ENCODE measurements at regions not wholly inside any gene's neighbourhood (a gene's known extent, or its start where the extent isn't known, plus 50 kb on each side); places are given as distances from the start of the nearest gene placed in this dataset.
"Not testable (repeated sequence)": the region's sequence is repeated elsewhere in the genome, so short reads cannot be mapped to it uniquely, and the experiment has no call there.

DNA sequence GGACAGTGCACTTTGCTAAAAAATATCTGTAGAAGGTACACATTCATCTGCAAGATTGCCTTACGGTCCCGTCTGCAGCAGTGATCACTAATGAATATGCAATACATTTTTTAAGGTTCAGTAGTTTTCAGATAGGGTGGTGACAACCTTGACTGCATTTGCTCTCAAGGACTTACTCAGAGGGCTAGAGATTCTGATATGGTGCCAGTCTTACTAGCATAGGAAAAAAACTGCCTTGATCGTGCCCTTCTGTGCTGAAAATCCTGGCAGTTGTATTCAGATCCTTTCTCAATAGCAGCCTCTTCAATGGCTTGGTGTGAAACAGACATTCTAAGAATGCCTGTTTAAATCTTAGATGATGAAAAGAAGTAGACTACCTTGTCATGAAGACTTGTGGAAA is 411.9 kb upstream of the CCDC54 start:
- no peak for DNase-seq (ENCODE audit: low read depth, low spot score)

DNA sequence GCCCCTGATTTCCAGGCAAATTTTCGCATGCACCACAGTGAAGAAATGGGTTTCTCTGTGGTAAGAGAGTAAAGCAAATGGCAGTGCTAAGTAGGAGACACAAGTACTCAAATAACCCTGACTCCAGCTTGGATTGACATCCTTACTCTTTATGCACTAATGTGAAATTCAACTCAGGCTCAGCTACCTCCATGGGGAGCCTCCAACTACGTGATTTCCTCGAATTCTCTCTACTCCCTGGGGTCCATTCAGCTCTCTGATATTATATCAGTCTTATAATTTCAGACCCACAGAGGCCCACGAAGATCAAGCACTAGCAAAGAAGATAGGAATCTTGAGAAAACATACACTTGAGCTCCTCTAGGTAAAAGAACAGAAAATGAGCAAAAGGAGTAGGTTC is 407.6 kb upstream of the CCDC54 start:
- DNase-seq (ENCODE audit: low read depth, low spot score) = no peak

GRCh38 chr3:106981392-106981791 is 395.8 kb upstream of the CCDC54 start:
- no peak for DNase-seq (ENCODE audit: low read depth, low spot score)

- DNase-seq (ENCODE audit: low read depth, low spot score) = no peak
These were observed 391.5 kb upstream of the CCDC54 start for GRCh38 chr3:106985721-106986120.

DNA sequence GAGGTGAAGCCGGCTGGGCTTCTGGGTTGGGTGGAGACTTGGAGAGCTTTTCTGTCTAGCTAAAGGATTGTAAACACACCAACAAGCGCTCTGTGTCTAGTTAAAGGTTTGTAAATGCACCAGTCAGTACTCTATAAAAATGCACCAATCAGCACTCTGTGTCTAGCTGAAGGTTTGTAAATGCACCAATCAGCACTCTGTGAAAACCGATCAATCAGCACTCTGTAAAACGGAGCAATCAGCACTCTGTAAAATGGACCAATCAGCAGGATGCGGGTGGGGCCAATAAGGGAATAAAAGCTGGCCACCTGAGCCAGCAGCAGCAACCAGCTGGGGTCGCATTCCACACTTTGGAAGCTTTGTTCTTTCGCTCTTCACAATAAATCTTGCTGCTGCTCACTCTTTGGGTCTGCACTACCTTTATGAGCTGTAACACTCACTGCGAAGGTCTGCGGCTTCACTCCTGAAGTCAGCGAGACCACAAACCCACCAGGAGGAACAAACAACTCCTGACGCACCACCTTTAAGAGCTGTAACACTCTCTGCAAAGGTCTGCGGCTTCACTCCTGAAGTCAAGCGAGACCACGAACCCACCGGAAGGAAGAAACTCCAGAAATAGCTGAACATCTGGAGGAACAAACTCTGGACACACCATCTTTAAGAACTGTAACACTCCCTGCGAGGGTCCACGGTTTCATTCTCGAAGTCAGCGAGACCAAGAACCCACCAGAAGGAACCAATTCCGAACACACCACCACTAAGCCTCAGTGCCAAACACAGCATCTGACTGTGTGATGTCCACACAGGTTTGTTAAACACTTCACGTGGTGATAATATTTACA is 378.2 kb upstream of the CCDC54 start:
- not testable (repeated sequence) for DNase-seq (ENCODE audit: low read depth, low spot score)

GRCh38 chr3:107001635-107002034 is 375.6 kb upstream of the CCDC54 start:
- no peak for DNase-seq (ENCODE audit: low read depth, low spot score)

GRCh38 chr3:107005352-107005751 is 371.9 kb upstream of the CCDC54 start:
- not testable (repeated sequence) for DNase-seq (ENCODE audit: low read depth, low spot score)

DNA sequence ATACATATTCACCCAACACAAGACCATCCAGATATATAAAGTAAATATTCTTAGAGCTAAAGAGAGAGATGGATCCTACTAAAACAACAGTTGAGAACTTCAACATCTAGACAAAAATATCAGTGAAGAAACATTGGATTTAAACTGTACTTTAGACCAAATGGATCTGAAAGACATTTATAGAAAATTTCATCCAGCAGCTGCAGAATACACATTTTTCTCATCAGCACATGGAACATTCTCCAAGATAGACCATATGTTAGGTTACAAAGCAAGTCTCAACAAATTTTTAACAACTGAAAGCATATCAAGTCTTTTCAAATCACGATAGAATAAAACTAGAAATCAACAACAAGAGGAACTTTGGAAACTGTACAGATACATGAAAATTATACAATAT is 369.0 kb upstream of the CCDC54 start:
- no peak for DNase-seq (ENCODE audit: low read depth, low spot score)

GRCh38 chr3:107013641-107014040 is 363.6 kb upstream of the CCDC54 start:
- DNase-seq (ENCODE audit: low read depth, low spot score) = no peak

DNA sequence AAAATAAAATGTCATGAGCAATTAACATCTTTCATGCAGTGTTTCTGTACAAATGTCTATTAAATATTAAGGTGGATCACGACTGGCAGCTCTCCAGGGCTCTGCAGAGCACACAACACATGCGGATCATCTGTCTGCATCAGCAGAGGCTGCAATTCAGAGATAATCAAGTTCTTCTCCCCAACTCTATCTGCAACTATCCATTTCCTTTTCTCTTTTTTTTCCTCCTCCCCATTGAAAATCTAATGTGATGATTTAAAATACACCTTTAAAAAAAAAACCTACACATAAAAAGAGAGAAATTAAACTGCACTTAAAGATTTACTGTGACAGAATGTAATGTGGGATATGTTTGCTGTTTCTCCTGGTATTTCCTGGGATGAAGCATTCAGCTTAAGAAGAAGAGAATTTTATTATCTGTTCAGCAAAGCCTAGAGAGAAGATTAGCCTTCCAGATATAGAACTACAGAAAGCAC is 352.6 kb upstream of the CCDC54 start:
- no peak for DNase-seq (ENCODE audit: low read depth, low spot score)

GRCh38 chr3:107025961-107026360 is 351.3 kb upstream of the CCDC54 start:
- no peak for DNase-seq (ENCODE audit: low read depth, low spot score)

DNA sequence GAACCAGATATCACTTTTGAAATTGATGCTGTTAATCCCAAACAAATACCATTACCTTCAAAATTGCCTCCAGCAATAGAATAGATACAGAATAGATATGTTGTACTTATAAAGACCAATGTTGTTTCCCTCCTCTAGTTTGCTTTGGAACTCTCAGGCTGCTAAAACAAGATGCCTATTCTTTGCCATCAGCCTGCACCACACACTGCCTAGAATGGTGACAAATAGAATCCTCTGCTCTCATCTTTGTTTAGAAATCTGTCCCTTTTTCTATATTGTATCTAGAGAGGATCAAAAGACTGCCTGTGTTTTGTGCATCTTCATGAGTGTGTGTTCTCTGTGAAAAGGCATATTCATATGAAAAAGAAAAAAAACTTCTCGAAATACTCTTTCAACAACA is 349.2 kb upstream of the CCDC54 start:
- DNase-seq (ENCODE audit: low read depth, low spot score) = no peak

GRCh38 chr3:107028626-107029025 is 348.6 kb upstream of the CCDC54 start:
- DNase-seq (ENCODE audit: low read depth, low spot score) = no peak

GRCh38 chr3:107032111-107032510 is 345.1 kb upstream of the CCDC54 start:
- DNase-seq (ENCODE audit: low read depth, low spot score) = no peak

- DNase-seq (ENCODE audit: low read depth, low spot score) = no peak
These were observed 343.1 kb upstream of the CCDC54 start for GRCh38 chr3:107034142-107034541.

GRCh38 chr3:107035176-107035575 is 342.1 kb upstream of the CCDC54 start:
- DNase-seq (ENCODE audit: low read depth, low spot score) = no peak

DNA sequence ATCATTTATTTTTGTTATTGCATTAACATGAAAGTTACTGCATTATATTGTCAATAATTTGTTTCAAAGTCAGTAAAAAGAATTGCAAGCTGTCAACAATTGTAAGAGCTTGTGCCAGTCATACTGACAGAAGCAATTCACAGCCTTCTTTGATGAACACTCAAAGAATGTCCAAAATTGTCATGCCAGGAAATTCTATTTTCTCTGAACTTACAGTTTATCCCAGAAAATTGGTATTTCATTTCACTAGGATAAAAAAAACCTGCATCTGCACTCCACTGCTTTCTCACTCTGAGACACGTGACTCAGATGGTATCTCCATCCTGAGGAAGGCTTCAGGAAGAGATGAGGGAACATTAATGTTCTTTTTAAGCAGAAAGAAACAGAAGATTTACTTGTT is 332.6 kb upstream of the CCDC54 start:
- DNase-seq (ENCODE audit: low read depth, low spot score) = no peak

- no peak for DNase-seq (ENCODE audit: low read depth, low spot score)
These were observed 331.4 kb upstream of the CCDC54 start for GRCh38 chr3:107045791-107046190.

GRCh38 chr3:107055181-107055942 is 321.9 kb upstream of the CCDC54 start:
- no peak for DNase-seq (ENCODE audit: low read depth, low spot score)

GRCh38 chr3:107061466-107061865 is 315.8 kb upstream of the CCDC54 start:
- no peak for DNase-seq (ENCODE audit: low read depth, low spot score)

- DNase-seq (ENCODE audit: low read depth, low spot score) = no peak
These were observed 314.9 kb upstream of the CCDC54 start for GRCh38 chr3:107062310-107062709.

DNA sequence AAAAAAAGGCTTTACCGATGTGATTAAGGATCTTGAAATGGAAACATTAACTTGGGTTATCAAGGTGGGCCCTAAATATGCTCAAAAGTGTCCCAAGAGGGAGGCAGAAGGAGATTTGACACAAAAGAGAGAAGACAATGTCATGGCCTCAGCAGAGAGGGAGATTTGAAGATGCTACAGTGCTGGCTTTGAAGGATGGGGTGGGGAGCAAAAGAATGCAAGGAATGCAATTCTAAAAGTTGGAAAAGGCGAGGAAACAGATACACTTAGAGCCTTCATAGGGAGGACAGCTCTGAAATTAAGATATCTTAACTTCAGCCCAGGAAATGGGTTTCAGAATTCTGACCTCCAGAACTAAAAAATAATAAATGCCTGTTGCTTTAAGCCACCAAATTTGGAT is 314.5 kb upstream of the CCDC54 start:
- DNase-seq (ENCODE audit: low read depth, low spot score) = no peak

DNA sequence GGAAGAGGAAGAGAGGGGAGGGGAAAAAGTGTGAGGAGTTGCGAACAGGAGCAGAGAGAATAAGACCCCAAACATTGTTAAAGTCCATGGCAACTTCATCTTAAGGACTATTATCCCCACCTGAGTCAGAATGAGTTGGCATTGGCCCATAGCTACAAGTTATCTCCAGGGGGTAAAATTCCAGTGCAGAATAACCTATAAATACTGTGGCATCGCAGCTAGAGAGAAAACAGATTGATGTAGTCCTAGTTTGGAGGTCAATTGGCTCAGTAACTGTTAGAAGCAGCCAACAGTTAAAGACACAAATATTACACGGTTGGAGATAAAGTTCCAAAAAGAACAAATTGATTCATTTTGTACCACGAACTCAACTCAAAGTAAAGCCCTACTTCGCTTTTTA is 313.9 kb upstream of the CCDC54 start:
- no peak for DNase-seq (ENCODE audit: low read depth, low spot score)

Measured in smooth muscle cell of the brain vasculature (primary cell).